Loucy (cell line): ENCODE measurements at regions not wholly inside any gene's neighbourhood (a gene's known extent, or its start where the extent isn't known, plus 50 kb on each side); places are given as distances from the start of the nearest gene placed in this dataset.
"Not testable (repeated sequence)": the region's sequence is repeated elsewhere in the genome, so short reads cannot be mapped to it uniquely, and the experiment has no call there.

Experiments used
- H2AFZ ChIP-seq: fragments of 200-600 bp; sonication (generic); 2 replicates; pipeline ENCODE4 v1.6.0; 2016; ENCODE audit warnings: antibody characterized with exemption, mild to moderate bottlenecking, low read length, moderate library complexity
- H3F3A ChIP-seq: fragments of 200-600 bp; 2 replicates; pipeline ENCODE4 v1.6.0; 2016; ENCODE audit warnings: antibody characterized with exemption, low read depth, mild to moderate bottlenecking
- H3K27me3 ChIP-seq: fragments of 200-600 bp; sonication (generic); 2 replicates; pipeline ENCODE4 v1.6.1; 2014; ENCODE audit warnings: low read length, mild to moderate bottlenecking; ENCODE audit not compliant: insufficient read depth, poor library complexity, severe bottlenecking
- H3K36me3 ChIP-seq: fragments of 200-600 bp; sonication (generic); 2 replicates; pipeline ENCODE4 v1.6.1; 2016; ENCODE audit warnings: low read length; ENCODE audit not compliant: insufficient read depth
- H3K4me1 ChIP-seq: fragments of 200-600 bp; sonication (generic); 2 replicates; pipeline ENCODE4 v1.5.1; 2014; ENCODE audit warnings: low read length, mild to moderate bottlenecking; ENCODE audit not compliant: insufficient read depth, poor library complexity, severe bottlenecking
- H3K4me2 ChIP-seq: fragments of 200-600 bp; sonication (generic); 2 replicates; pipeline ENCODE4 v1.6.0; 2014; ENCODE audit warnings: antibody characterized with exemption, low read length, low read depth, mild to moderate bottlenecking; ENCODE audit not compliant: poor library complexity, severe bottlenecking
- H3K4me3 ChIP-seq: fragments of 200-600 bp; sonication (generic); 2 replicates; pipeline ENCODE4 v1.5.1; 2014; ENCODE audit warnings: low read length, mild to moderate bottlenecking, mixed read lengths; ENCODE audit not compliant: poor library complexity, severe bottlenecking
- H3K79me2 ChIP-seq: fragments of 200-600 bp; sonication (generic); 2 replicates; pipeline ENCODE4 v1.6.1; 2014; ENCODE audit warnings: low read length; ENCODE audit not compliant: insufficient read depth
- H3K9ac ChIP-seq: fragments of 200-600 bp; sonication (generic); 2 replicates; pipeline ENCODE4 v1.6.0; 2014; ENCODE audit warnings: mild to moderate bottlenecking, low read depth, low read length, moderate library complexity; ENCODE audit not compliant: poor library complexity, severe bottlenecking
- H3K9me2 ChIP-seq: fragments of 200-600 bp; sonication (generic); replicated peaks from 2 replicates; pipeline ENCODE4 v1.6.1; 2016; ENCODE audit warnings: low read depth, low read length, mixed read lengths
- H3K9me3 ChIP-seq: fragments of 200-600 bp; sonication (generic); 2 replicates; pipeline ENCODE4 v1.6.1; 2014; ENCODE audit warnings: mild to moderate bottlenecking, antibody characterized with exemption, low read length, low read depth; ENCODE audit not compliant: insufficient read depth
- H4K20me1 ChIP-seq: fragments of 200-600 bp; sonication (generic); 2 replicates; pipeline ENCODE4 v1.6.0; 2014; ENCODE audit warnings: antibody characterized with exemption, low read length, mild to moderate bottlenecking; ENCODE audit not compliant: insufficient read depth, poor library complexity, severe bottlenecking

DNA sequence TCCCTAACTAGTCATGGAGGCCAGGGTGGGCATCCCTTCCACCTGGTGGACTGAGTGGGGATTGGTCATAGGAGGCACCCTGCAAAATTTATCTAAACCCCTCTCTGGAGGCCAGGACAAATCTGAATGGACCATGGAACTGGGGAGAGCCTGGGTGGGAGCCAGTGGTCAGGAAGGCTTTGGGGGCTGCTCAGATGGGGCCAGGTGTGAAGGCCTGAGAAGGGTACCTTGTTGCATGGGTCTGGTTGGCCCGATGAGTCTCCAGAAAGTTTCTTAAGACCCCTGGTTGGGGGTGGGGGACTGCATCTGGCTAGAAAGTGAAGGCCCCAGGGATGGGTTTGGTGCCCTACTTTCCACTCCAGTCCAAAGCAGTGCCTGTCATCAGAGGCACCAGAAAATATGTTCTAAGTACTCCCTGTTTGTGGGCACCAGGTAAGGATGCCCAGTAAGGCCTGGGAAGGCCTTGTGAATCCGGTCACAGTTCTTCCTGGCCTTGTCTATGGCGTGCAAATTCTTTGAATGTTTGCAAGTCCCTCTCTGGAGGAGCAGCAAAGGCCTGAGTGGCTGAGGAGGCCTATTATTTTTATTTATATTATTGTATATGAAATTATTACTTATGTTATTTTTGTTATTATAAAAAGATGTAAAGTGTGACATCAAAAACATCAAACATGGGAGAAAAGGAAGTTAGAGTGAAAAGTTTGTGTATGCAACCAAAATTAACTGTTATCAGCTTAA, 1729.0 kb downstream of the SPATA31A7 start:
- not testable (repeated sequence) for H2AFZ ChIP-seq, H3K9me2 ChIP-seq, H3K9ac ChIP-seq, H3K79me2 ChIP-seq, H3K4me3 ChIP-seq, H3K27me3 ChIP-seq, H3K4me2 ChIP-seq, H3K36me3 ChIP-seq, H3K9me3 ChIP-seq, H4K20me1 ChIP-seq, H3K4me1 ChIP-seq, H3F3A ChIP-seq

DNA sequence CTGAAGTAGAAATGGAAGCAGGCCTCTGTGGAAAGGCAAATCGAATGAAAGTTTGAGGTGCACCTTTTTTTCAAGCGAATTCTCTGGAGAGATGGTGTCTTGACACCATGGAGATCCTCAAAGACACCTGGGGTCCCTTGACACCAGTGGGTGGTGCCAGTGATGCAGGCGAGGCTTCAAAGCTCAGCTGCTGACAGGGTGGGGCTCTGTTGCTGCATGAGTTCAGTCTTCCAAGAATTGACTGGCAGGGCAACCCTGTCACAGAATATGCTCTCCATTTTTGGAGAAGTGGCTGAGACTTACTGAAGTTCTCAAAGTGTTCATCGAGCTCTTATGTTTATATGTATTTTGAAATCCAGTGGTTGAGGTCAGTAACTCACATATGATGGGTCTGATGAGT, 1741.6 kb downstream of the SPATA31A7 start:
- H3K9ac ChIP-seq, H3K9me3 ChIP-seq, H3K27me3 ChIP-seq, H3K4me2 ChIP-seq, H3F3A ChIP-seq, H3K79me2 ChIP-seq, H3K36me3 ChIP-seq, H2AFZ ChIP-seq, H4K20me1 ChIP-seq, H3K9me2 ChIP-seq, H3K4me1 ChIP-seq, H3K4me3 ChIP-seq: not testable (repeated sequence)

DNA sequence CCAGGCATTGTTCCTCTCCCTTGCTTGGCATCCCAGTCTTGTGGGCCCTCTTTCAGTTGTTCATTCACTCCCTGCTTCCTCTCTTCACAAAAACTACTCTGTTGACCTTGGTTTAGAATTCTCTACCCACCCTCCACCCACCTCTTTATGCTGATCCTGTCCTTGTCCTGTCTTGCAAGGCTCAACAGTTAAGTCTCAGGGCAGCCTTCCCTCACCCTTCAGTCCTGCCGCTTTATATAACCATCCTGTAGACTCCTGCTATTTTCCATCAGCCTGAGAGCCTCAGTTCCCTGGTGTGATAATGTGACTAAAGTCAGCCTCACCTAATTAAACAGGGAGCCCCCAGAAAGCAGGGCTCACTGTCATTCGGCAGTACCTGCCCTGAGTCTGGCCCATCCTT, 1763.0 kb downstream of the SPATA31A7 start:
- H4K20me1 ChIP-seq, H3K36me3 ChIP-seq, H3K79me2 ChIP-seq, H3K9me3 ChIP-seq, H3K4me1 ChIP-seq, H3K27me3 ChIP-seq, H3K9ac ChIP-seq, H3F3A ChIP-seq, H3K4me2 ChIP-seq, H3K9me2 ChIP-seq, H3K4me3 ChIP-seq, H2AFZ ChIP-seq: not testable (repeated sequence)
